ENCODE measurements at regions not wholly inside any gene's neighbourhood (a gene's known extent, or its start where the extent isn't known, plus 50 kb on each side); places are given as distances from the start of the nearest gene placed in this dataset.
"Not testable (repeated sequence)": the region's sequence is repeated elsewhere in the genome, so short reads cannot be mapped to it uniquely, and the experiment has no call there.

GRCh38 chr2:216987252-216987821, 127.5 kb upstream of the TNP1 start:
- TF ChIP-seq ZFX (IDR thresholded peaks at IDR 0.05; ENCODE audit: borderline replicate concordance), result no peak
- TF ChIP-seq CTCF (IDR thresholded peaks at IDR 0.05), result no peak
- H3K27ac ChIP-seq, result no peak overlapping the region

- TF ChIP-seq ZFX (IDR thresholded peaks at IDR 0.05; ENCODE audit: borderline replicate concordance) (no peak), CTCF (IDR thresholded peaks at IDR 0.05) (no peak)
- no peak overlapping the region for H3K27ac ChIP-seq
Observed at GRCh38 chr2:216985658-216986141, 125.8 kb upstream of the TNP1 start.

GRCh38 chr2:216984937-216985336, 125.1 kb upstream of the TNP1 start:
- H3K27ac ChIP-seq, result no peak overlapping the region
- TF ChIP-seq ZFX (IDR thresholded peaks at IDR 0.05; ENCODE audit: borderline replicate concordance), result no peak
- TF ChIP-seq CTCF (IDR thresholded peaks at IDR 0.05), result no peak

- not testable (repeated sequence) for H3K27ac ChIP-seq
Observed at GRCh38 chr2:216981951-216982350, 122.1 kb upstream of the TNP1 start.

GRCh38 chr2:216980510-216980909, 120.6 kb upstream of the TNP1 start:
- not testable (repeated sequence) for H3K27ac ChIP-seq

- no peak for TF ChIP-seq ZFX (IDR thresholded peaks at IDR 0.05; ENCODE audit: borderline replicate concordance)
- TF ChIP-seq CTCF (IDR thresholded peaks at IDR 0.05), result no peak
- H3K27ac ChIP-seq, result no peak overlapping the region
Observed at GRCh38 chr2:216974321-216975302, 114.7 kb upstream of the TNP1 start.

- H3K27ac ChIP-seq, result no peak overlapping the region
- TF ChIP-seq CTCF (IDR thresholded peaks at IDR 0.05) (no peak), ZFX (IDR thresholded peaks at IDR 0.05; ENCODE audit: borderline replicate concordance) (no peak)
Observed at GRCh38 chr2:216971593-216971992, 111.7 kb upstream of the TNP1 start.

- H3K27ac ChIP-seq, result no peak overlapping the region
- TF ChIP-seq ZFX (IDR thresholded peaks at IDR 0.05; ENCODE audit: borderline replicate concordance), result no peak
- TF ChIP-seq CTCF (IDR thresholded peaks at IDR 0.05), result no peak
Observed at GRCh38 chr2:216970359-216970915, 110.6 kb upstream of the TNP1 start.
